CD14-positive monocyte (primary cell): ENCODE measurements at regions not wholly inside any gene's neighbourhood (a gene's known extent, or its start where the extent isn't known, plus 50 kb on each side); places are given as distances from the start of the nearest gene placed in this dataset.

Source experiments
- DNase-seq, 3 donors: peaks; one replicate each; pipeline ENCODE4 v3.0.0-alpha.2; 2011 to 2022
- H2AFZ ChIP-seq: 2 replicates; pipeline ENCODE4 v1.6.0; 2012; ENCODE audit warnings: mild to moderate bottlenecking, low read depth, low read length, inconsistent platforms; ENCODE audit not compliant: insufficient read depth, poor library complexity, severe bottlenecking
- H3K27ac ChIP-seq, 2 donors: 1 replicate in 1 of 2; 2 replicates in 1 of 2; pipeline ENCODE4 v1.5.1; 2012 to 2013; ENCODE audit warnings: low read length in 2 of 2, control low read depth in 1 of 2, inconsistent platforms in 1 of 2, low read depth in 1 of 2, mild to moderate bottlenecking in 1 of 2
- H3K27me3 ChIP-seq, 2 donors: one replicate each; pipeline versions ENCODE4 v1.6.0 to v1.6.1; 2011 to 2013; ENCODE audit warnings: low read length in 2 of 2; ENCODE audit not compliant: control insufficient read depth in 2 of 2, insufficient read depth in 2 of 2
- H3K36me3 ChIP-seq, 2 donors: replicated peaks in 1 of 2; 1 replicate in 1 of 2; 2 replicates in 1 of 2; pipeline versions ENCODE4 v1.5.1 to v1.6.1; 2012 to 2013; ENCODE audit warnings: low read length in 2 of 2, control low read depth in 1 of 2, inconsistent platforms in 1 of 2, mild to moderate bottlenecking in 1 of 2; ENCODE audit not compliant: insufficient read depth in 2 of 2, control insufficient read depth in 1 of 2
- H3K4me1 ChIP-seq, 2 donors: 1 replicate in 1 of 2; 2 replicates in 1 of 2; pipeline versions ENCODE4 v1.5.1 to v1.6.1; 2012 to 2013; ENCODE audit warnings: low read length in 2 of 2, control low read depth in 1 of 2, inconsistent platforms in 1 of 2, mild to moderate bottlenecking in 1 of 2, moderate library complexity in 1 of 2; ENCODE audit not compliant: insufficient read depth in 2 of 2, control insufficient read depth in 1 of 2
- H3K4me2 ChIP-seq: replicated peaks from 2 replicates; pipeline ENCODE3; 2012; ENCODE audit warnings: low read length, moderate library complexity, mild to moderate bottlenecking; ENCODE audit not compliant: poor library complexity, severe bottlenecking; ENCODE audit errors: extremely low read depth
- H3K4me3 ChIP-seq, 3 experiments: fragments of 200-600 bp in 1 of 3; sonication (generic) in 1 of 3; replicated peaks in 1 of 3; 1 replicate in 2 of 3; 2 replicates in 1 of 3; pipeline ENCODE4 v1.5.1; 2011 to 2013; ENCODE audit warnings: low read length in 3 of 3, mild to moderate bottlenecking in 3 of 3, control low read depth in 2 of 3, low read depth in 2 of 3, inconsistent platforms in 1 of 3, moderate library complexity in 1 of 3
- H3K79me2 ChIP-seq: 2 replicates; pipeline ENCODE4 v1.6.0; 2012; ENCODE audit warnings: mild to moderate bottlenecking, control low read depth, inconsistent platforms, low read length, moderate library complexity; ENCODE audit not compliant: insufficient read depth
- H3K9ac ChIP-seq: 2 replicates; pipeline ENCODE4 v1.6.0; 2017; ENCODE audit warnings: low read length, mild to moderate bottlenecking; ENCODE audit not compliant: insufficient read depth, poor library complexity, severe bottlenecking
- H3K9me3 ChIP-seq, 2 donors: replicated peaks in 1 of 2; 1 replicate in 1 of 2; 2 replicates in 1 of 2; pipeline versions ENCODE4 v1.5.1 to v1.6.1; 2012 to 2013; ENCODE audit warnings: low read length in 2 of 2, control low read depth in 1 of 2; ENCODE audit not compliant: control insufficient read depth in 1 of 2, insufficient read depth in 1 of 2
- H4K20me1 ChIP-seq: 2 replicates; pipeline ENCODE4 v1.6.0; 2012; ENCODE audit warnings: mild to moderate bottlenecking, low read length, control low read depth, moderate library complexity; ENCODE audit not compliant: insufficient read depth
- H3K27ac Mint-ChIP-seq, 7 donors: one replicate each; pipeline ENCODE4 v1.8.0; 2020; ENCODE audit warnings: mild to moderate bottlenecking in 7 of 7, mixed read lengths in 7 of 7, moderate library complexity in 6 of 7, inconsistent platforms in 2 of 7
- H3K27me3 Mint-ChIP-seq, 3 donors: one replicate each; pipeline ENCODE4 v1.8.0; 2021 to 2022; ENCODE audit warnings: low read depth in 3 of 3, mild to moderate bottlenecking in 3 of 3, mixed read lengths in 3 of 3, moderate library complexity in 3 of 3, inconsistent platforms in 1 of 3
- H3K36me3 Mint-ChIP-seq, 2 donors: one replicate each; pipeline ENCODE4 v1.8.0; 2020; ENCODE audit warnings: mixed read lengths in 2 of 2, inconsistent platforms in 1 of 2, mild to moderate bottlenecking in 1 of 2
- H3K4me1 Mint-ChIP-seq: one replicate; pipeline ENCODE4 v1.8.0; 2020; ENCODE audit warnings: mild to moderate bottlenecking, mixed read lengths
- H3K4me3 Mint-ChIP-seq, 2 donors: one replicate each; pipeline ENCODE4 v1.8.0; 2020; ENCODE audit warnings: mild to moderate bottlenecking in 2 of 2, mixed read lengths in 2 of 2, moderate library complexity in 1 of 2
- H3K9me3 Mint-ChIP-seq, 7 donors: one replicate each; pipeline ENCODE4 v1.8.0; 2020 to 2022; ENCODE audit warnings: mixed read lengths in 7 of 7, mild to moderate bottlenecking in 6 of 7, moderate library complexity in 6 of 7, inconsistent platforms in 2 of 7
- WGBS: methylation state at CpG from one replicate; pipeline ENCODE4 v1.1.5; 2013; ENCODE audit warnings: missing lambda C conversion rate; ENCODE audit not compliant: insufficient coverage; 5-methylcytosine and 5-hydroxymethylcytosine counted together
- intact Hi-C, 2 donors: fragments of 100-400 bp; cut with micrococcal nuclease; formaldehyde crosslinking; loops; one replicate each; pipeline versions ENCODE4 v1.15.0 to v1.15.1; 2023
- TF ChIP-seq, protein P1 (sequence below): fragments of 200-600 bp; IDR thresholded peaks from one replicate; pipeline ENCODE4 v1.8.0; 2022; ENCODE audit warnings: antibody characterized with exemption, mild to moderate bottlenecking

DNA sequence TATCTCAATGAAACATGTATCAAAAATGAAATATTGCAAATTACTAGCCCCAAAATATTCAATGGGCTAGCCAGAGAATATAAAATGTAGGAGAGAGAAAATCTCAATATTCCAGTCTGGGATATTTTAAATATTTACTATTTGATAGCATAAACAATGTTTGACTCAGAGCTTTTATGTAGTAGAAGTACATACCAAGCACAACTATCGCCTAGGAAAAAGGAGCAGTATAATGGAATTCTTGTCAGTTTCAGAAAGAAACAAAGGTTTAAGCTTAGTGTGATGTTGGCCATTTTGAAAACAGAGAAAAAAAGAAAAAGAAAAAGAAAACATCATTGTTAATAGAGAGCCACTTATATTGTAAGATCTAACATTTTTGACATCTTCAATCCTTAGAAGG, 1961.9 kb upstream of the CELF4 start:
- no peak overlapping the region for H3K4me3 ChIP-seq
- H3K9ac ChIP-seq: no peak overlapping the region
- H3K4me2 ChIP-seq: no peak overlapping the region
- H3K4me1 Mint-ChIP-seq: no peaks in the 10 kb centered on the region
- intact Hi-C loops: no loop called here
- DNase-seq: no peak
- H4K20me1 ChIP-seq: no peaks in the 10 kb centered on the region
- H2AFZ ChIP-seq: no peak overlapping the region
- H3K4me3 Mint-ChIP-seq: no peak overlapping the region
- H3K9me3 Mint-ChIP-seq: peaks cover 0 to 7% (median 2%) of the 10 kb centered on the region in 7 donors
- peaks cover 2 to 3% of the 10 kb centered on the region in 2 donors for H3K36me3 Mint-ChIP-seq
- peaks cover 0 to 4% of the 10 kb centered on the region in 2 donors for H3K9me3 ChIP-seq
- no peaks in the 10 kb centered on the region for H3K36me3 ChIP-seq
- WGBS: no CpG with 5 or more reads among the region's 1 CpG
- H3K27ac ChIP-seq: no peak overlapping the region
- no peaks in the 10 kb centered on the region for H3K27me3 ChIP-seq
- no peak overlapping the region for H3K27ac Mint-ChIP-seq
- H3K79me2 ChIP-seq: no peaks in the 10 kb centered on the region
- peaks cover 0 to 3% (median 0%) of the 10 kb centered on the region in 3 donors for H3K27me3 Mint-ChIP-seq
- TF ChIP-seq, protein P1, sequence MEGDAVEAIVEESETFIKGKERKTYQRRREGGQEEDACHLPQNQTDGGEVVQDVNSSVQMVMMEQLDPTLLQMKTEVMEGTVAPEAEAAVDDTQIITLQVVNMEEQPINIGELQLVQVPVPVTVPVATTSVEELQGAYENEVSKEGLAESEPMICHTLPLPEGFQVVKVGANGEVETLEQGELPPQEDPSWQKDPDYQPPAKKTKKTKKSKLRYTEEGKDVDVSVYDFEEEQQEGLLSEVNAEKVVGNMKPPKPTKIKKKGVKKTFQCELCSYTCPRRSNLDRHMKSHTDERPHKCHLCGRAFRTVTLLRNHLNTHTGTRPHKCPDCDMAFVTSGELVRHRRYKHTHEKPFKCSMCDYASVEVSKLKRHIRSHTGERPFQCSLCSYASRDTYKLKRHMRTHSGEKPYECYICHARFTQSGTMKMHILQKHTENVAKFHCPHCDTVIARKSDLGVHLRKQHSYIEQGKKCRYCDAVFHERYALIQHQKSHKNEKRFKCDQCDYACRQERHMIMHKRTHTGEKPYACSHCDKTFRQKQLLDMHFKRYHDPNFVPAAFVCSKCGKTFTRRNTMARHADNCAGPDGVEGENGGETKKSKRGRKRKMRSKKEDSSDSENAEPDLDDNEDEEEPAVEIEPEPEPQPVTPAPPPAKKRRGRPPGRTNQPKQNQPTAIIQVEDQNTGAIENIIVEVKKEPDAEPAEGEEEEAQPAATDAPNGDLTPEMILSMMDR: no peak
- no peaks in the 10 kb centered on the region for H3K4me1 ChIP-seq

DNA sequence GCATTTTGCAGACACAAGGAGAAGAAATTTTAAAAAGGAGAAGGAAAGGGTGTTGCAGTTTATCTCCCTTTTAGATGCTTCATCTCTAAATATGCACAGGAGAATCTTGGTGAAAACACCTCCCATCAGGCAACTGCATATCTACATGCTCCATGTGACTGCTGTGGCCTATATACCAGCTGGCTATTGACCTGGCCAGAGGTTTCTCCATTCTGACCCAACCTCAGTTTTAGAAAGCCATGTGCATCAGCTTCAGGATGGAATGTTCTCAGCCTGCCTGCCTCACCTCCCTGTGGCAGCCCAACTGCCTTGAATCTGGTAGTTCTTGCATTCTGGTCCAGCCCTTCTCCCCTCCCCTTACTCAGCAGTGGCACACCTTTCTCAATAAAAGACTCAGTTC, 1958.8 kb upstream of the CELF4 start:
- Histone ChIP-seq H3K9me3 (peaks cover 0 to 2% of the 10 kb centered on the region in 2 donors), H3K4me2 (no peak overlapping the region), H3K9ac (no peak overlapping the region), H3K79me2 (no peaks in the 10 kb centered on the region), H3K27ac (no peak overlapping the region), H4K20me1 (no peaks in the 10 kb centered on the region), H3K27me3 (no peaks in the 10 kb centered on the region), H3K36me3 (no peaks in the 10 kb centered on the region), H2AFZ (no peak overlapping the region), H3K4me3 (no peak overlapping the region), H3K4me1 (no peaks in the 10 kb centered on the region)
- H3K4me3 Mint-ChIP-seq: no peak overlapping the region
- H3K27ac Mint-ChIP-seq: no peak overlapping the region
- H3K4me1 Mint-ChIP-seq: no peaks in the 10 kb centered on the region
- TF ChIP-seq, protein P1: no peak
- peaks cover 0 to 2% of the 10 kb centered on the region in 2 donors for H3K36me3 Mint-ChIP-seq
- peaks cover 0 to 3% (median 0%) of the 10 kb centered on the region in 3 donors for H3K27me3 Mint-ChIP-seq
- DNase-seq: no peak
- intact Hi-C loops: no loop called here
- peaks cover 0 to 9% (median 2%) of the 10 kb centered on the region in 7 donors for H3K9me3 Mint-ChIP-seq
